GM21825 (cell line): ENCODE measurements at regions not wholly inside any gene's neighbourhood (a gene's known extent, or its start where the extent isn't known, plus 50 kb on each side); places are given as distances from the start of the nearest gene placed in this dataset.

ENCODE experiments used
- ATAC-seq: cut with Tn5 transposase; IDR thresholded peaks from one replicate; pipeline ENCODE4 v1.9.1; 2021; ENCODE audit warnings: mild to moderate bottlenecking, moderate library complexity; ENCODE audit not compliant: unreplicated experiment

DNA sequence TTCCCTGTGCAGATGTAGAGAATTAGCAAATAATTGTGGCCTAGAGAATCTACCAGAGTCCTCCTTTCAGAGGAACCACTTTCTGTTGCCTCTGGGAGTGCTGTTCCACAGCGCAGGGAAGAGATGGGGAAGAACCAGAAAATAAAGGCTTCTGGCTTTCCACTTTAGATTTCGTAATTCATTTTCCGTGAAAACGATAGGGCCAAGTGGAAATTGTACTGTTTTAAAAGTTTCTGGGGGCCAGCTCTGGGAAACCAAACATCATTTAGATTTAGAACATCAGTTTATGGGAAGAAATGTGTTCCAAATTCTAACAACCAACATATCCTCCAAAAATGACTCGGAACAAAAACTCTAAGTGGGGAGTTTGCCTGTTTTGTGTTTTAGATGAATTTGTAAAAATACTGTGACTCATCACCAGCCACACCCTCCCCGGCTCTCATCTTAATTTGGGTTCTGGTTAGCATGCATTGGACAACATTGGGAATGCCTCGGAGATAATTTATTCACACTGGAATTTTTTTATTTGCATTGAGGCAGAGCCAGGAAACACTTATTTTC lies 65.2 kb upstream of the LNX1 start:
- ATAC-seq: no peak

DNA sequence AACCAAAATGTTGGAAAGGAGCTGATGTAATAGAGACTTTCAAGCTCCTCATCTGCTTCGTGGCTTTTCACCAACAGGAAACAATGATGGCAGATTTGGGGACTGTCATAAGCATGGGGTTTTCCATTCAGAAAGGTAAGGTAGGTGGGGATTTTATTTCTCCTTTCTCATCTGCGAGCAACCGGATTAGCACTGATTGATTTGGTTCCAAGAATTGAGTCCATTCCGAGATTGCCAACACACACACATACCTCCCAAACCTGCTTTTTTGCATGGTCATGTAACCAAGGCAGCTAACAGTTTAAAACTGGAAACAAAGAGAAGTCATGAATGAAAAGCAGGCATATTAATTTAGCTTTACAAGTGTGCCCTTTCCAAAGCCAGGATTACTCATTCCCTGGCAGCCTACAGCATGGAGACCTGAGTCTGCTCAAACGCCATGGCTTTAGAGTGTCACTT lies 63.0 kb upstream of the LNX1 start:
- no peak for ATAC-seq

DNA sequence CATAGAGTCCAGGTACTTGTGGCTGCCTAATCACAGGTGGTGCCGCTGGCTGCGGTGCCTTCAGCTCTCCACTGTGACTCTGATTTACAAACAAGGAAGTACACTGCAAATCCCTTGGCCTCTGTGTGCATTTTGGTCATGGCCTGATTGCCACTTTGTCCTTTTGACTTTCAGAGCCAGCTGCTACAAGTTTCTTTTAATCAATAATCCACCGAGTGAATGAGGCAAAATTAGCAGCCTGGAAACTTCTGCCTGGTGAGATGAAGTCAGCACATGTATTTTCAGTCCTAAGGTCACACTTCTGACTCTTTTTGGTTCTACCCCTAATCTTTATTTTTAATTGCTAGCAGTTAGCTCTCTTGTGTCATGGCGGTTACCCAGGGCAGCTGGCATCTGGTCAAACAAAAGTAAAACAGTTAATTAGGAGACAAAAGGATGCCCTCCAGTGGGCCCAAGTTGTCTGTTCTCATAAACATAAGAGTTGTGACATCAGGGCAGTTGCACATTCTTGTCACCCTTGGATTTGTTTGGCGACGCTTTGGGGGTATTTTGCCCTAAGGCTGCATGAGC lies 62.3 kb upstream of the LNX1 start:
- ATAC-seq: peak; percentile 56

DNA sequence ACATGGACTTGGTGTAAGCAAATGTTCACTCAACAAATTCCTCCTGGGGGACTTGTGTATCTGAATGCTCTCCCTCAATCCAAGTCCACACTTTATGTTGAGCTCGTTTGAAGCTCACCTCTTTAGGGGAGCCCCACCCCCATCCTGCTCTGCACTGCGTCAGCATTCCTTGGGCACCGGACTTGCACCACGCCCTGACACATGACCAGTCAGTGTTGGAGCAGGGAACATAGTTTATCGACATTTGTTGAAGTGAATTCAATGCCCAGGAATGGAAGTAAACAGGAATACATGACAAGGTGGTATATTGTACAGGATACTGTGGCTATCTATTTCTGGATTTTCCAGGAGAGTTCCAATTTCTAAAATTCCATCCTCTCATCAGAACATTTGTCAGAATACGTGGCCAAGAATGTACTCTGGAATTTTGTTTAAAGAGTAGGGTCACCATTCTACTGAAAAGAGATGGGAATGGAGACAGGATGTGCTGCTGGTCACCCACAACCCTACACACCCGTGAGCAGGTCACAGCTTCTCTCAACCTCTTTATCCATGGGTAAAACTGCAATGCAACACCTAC lies 60.0 kb upstream of the LNX1 start:
- no peak for ATAC-seq

DNA sequence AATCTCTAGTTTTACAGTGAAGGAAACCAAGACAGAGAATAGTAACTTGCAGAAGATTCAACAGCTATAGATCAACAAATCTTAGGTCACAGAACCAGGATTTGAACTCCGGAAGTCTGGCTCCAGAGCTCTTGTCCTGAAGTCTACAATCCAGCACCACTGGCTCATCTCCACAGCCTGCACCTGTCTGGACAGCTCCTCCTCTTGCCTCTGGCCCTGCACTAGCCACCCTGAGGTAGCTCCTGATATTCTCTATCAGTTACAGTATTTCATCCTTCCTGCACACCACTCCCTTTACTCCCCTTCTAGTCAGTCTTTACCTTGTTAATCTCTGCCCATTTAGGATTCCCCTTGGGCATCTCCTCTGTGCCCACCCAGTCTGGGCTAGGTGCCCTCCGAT lies 58.1 kb upstream of the LNX1 start:
- ATAC-seq: no peak

DNA sequence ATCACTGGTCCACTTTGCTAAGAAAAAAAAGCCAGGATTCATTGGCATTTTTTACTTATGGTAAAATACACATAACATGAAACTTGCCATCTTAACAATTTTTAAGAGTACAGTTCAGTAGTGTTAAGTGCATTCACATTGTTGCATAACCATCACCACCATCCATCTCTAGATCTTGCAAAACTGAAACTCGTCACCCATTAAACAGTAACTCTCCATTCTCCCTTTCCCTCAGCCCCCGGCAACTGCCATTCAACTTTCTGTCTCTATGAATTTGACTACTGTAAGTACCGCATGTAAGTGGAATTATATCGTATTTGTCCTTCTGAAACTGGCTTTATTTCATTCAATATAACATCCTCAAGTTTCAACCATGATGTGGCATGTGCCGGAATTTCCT lies 56.3 kb upstream of the LNX1 start:
- ATAC-seq: no peak

DNA sequence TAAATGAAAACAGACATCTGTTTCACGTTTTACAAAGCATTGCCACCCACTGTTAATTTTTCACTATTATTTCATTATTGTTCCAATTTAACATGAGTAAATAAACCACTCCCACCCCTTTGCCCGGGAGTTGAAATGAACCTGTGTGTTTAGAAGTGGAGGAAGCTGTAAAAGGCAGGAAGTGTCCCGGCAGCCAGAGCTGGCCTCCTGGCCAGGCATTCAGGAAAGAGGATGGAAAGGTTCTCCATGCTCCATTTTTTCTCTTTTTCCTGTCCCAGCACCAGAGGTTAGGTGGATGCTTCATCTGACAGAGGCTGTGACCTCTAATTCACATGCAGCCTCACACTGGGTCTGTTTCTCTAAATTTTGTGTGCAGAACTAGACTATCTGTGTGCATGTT lies 55.5 kb upstream of the LNX1 start:
- no peak for ATAC-seq

DNA sequence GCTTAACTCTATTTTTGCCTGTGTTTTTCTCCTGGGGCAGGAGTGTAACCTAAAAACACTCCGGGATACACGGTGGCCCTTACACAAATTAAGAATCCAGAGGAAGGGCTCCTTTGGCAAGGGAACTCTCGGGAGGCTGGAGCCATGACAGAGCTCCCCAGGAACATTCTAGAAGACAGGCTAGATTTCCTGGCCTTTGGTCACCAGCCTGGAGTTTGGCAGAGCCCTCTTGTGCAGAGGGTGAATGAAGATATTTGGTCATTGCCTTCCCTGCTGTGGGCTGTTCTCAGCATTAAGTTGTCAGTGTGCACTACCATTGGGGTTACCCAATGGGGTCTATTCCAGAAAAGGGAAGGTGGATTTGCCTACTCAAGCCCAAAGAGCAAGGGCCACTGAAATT lies 53.8 kb upstream of the LNX1 start:
- no peak for ATAC-seq

DNA sequence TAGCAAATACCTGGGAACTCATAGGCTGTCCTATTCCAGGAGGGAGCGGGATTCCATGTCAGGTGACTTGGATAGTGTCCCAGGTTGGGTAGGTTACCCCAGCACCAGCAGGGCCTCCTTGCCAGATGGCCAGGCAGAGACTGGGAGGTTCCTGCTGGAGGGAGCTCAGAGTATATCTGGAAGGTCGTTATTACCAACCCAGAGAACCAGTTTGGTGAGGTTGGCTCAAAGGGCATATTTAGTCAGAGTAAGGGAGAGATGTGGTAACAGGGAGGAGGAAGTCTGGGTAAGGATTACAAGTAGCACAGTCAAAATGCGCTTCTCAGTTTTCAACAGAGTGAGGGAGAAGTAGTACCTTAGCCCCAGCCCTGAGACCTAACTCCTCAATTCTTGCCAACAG lies 53.3 kb upstream of the LNX1 start:
- ATAC-seq: no peak
